A549 (cell line): ENCODE measurements at regions not wholly inside any gene's neighbourhood (a gene's known extent, or its start where the extent isn't known, plus 50 kb on each side); places are given as distances from the start of the nearest gene placed in this dataset.

Experiments used
- BHLHE40 ChIP-seq: IDR thresholded peaks from 2 replicates; pipeline ENCODE4 v1.6.1; 2012; ENCODE audit warnings: low read depth, low read length, inconsistent platforms
- PBX3 ChIP-seq: IDR thresholded peaks from 2 replicates; pipeline ENCODE4 v1.6.1; 2012

DNA sequence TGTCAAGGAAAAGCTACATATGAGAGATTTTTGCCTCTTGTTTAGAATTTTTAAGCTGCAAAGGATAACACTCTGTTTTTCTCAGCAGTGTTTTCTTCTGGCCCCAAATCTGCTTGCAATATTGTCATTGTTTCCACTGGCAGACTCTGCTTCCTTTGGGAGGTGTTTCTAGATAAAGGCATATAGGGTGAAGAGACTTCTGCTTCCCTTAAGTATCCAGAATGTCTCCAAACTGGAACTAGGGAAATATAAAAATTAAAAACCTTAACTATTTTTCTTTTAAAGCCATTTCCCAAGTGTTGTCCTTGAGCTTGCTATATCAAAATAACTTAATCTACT lies 225.8 kb downstream of the CGGBP1 start:
- no peak for TF ChIP-seq PBX3
- no peak for TF ChIP-seq BHLHE40
